ENCODE measurements at regions not wholly inside any gene's neighbourhood (a gene's known extent, or its start where the extent isn't known, plus 50 kb on each side); places are given as distances from the start of the nearest gene placed in this dataset.

DNA sequence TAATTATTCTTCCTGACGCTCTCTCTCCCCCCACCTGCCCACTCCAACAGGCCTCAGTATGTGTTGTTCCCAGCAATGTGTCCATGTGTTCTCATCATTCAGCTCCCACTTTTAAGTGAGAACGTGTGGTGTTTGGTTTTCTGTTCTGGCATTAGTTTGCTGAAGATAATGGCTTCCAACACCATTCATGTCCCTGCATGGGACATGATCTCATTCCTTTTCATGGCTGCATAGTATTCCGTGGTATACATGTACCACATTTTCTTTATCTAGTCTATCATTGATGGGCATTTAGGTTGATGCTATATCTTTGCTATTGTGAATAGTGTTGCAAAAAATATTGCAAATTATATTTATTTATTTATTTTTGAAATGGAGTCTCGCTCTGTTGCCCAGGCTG is 258.0 kb downstream of the TFAP2A start:
- H3K9me3 ChIP-seq = no peaks in the 10 kb centered on the region
- no peaks in the 10 kb centered on the region for H3K4me1 ChIP-seq
- TF ChIP-seq POLR2AphosphoS5 (IDR thresholded peaks at IDR 0.05; ENCODE audit: insufficient read depth in 1 of 2, low read depth in 1 of 2) (no peak), POLR2A (IDR thresholded peaks at IDR 0.05) (no peak)
- TF ChIP-seq, protein P1, sequence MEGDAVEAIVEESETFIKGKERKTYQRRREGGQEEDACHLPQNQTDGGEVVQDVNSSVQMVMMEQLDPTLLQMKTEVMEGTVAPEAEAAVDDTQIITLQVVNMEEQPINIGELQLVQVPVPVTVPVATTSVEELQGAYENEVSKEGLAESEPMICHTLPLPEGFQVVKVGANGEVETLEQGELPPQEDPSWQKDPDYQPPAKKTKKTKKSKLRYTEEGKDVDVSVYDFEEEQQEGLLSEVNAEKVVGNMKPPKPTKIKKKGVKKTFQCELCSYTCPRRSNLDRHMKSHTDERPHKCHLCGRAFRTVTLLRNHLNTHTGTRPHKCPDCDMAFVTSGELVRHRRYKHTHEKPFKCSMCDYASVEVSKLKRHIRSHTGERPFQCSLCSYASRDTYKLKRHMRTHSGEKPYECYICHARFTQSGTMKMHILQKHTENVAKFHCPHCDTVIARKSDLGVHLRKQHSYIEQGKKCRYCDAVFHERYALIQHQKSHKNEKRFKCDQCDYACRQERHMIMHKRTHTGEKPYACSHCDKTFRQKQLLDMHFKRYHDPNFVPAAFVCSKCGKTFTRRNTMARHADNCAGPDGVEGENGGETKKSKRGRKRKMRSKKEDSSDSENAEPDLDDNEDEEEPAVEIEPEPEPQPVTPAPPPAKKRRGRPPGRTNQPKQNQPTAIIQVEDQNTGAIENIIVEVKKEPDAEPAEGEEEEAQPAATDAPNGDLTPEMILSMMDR (IDR thresholded peaks at IDR 0.05) = no peak
- no peak for DNase-seq (ENCODE audit: extremely low spot score in 2 of 2)
- H3K4me3 ChIP-seq = no peak overlapping the region
- H3K36me3 ChIP-seq = no peaks in the 10 kb centered on the region
- no peaks in the 10 kb centered on the region for H3K27me3 ChIP-seq
- no peak overlapping the region for H3K27ac ChIP-seq
- intact Hi-C loops (cut with DNase I) = no loop called here

DNA sequence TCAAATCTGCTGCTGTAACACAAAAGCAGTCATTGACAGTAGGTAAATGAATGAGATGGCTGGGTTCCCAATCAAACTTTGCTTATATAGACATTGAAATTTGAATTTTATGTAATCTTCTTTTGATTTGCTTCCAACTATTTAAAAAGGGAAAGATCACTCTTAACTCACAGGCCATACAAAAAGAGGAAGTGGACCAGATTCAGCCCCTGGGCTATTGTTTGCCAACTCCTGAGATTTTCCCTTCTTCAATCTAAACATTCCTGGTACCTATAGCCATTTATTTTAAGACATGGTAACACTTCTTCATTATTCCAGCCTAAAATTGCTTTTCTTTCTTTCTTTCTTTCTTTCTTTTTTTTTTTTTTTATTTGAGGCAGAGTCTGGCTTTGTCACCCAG is 260.6 kb downstream of the TFAP2A start:
- Histone ChIP-seq H3K36me3 (no peaks in the 10 kb centered on the region), H3K4me3 (no peak overlapping the region), H3K27me3 (no peaks in the 10 kb centered on the region), H3K4me1 (no peaks in the 10 kb centered on the region), H3K27ac (no peak overlapping the region), H3K9me3 (no peaks in the 10 kb centered on the region)
- intact Hi-C loops (cut with DNase I) = no loop called here
- TF ChIP-seq, protein P1 (IDR thresholded peaks at IDR 0.05) = no peak
- no peak for TF ChIP-seq POLR2A (IDR thresholded peaks at IDR 0.05)
- no peak for DNase-seq (ENCODE audit: extremely low spot score in 2 of 2)

DNA sequence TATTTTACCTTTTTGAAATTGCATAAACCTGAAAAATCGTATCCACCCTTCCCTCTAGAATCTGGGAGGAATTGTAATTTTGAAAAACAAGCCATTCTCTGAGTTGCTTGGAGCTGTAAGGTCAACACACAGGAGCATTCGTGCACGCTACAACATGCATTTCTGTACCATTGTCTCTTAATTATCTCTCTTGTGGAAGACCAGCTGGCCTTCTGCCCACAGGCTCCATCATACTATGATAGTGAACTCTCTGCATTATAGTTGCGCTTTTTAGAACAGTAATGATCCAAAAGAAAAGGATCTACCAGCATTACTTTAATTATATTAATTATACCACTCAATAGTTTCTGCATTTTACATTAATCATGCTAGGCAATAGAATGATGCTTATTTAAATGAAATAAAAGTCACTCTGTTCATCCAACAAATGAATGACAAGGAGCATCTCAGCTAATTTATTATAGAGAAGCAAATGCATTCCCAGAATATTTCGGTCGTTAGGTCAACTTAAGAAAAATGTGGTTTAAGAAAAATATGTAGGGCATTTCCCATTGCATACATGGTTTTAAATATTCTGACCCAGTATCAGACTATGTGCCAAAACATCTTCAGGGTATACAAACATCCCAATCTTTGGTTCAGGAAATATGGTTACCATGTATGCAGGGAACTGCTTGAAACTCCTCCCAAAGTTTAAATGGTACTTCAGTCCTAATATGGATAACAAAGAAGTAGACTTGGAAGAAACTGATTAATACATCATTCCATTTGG is 263.5 kb downstream of the TFAP2A start:
- TF ChIP-seq, protein P1 (IDR thresholded peaks at IDR 0.05) = no peak
- TF ChIP-seq POLR2AphosphoS5 (IDR thresholded peaks at IDR 0.05; ENCODE audit: insufficient read depth in 1 of 2, low read depth in 1 of 2) (no peak), POLR2A (IDR thresholded peaks at IDR 0.05) (no peak)
- Histone ChIP-seq H3K36me3 (no peaks in the 10 kb centered on the region), H3K9me3 (no peaks in the 10 kb centered on the region), H3K4me3 (no peak overlapping the region), H3K27me3 (no peaks in the 10 kb centered on the region), H3K27ac (no peak overlapping the region), H3K4me1 (peaks cover 6% of the 10 kb centered on the region)
- intact Hi-C loops (cut with DNase I) = no loop called here
- DNase-seq (ENCODE audit: extremely low spot score in 2 of 2) = no peak

DNA sequence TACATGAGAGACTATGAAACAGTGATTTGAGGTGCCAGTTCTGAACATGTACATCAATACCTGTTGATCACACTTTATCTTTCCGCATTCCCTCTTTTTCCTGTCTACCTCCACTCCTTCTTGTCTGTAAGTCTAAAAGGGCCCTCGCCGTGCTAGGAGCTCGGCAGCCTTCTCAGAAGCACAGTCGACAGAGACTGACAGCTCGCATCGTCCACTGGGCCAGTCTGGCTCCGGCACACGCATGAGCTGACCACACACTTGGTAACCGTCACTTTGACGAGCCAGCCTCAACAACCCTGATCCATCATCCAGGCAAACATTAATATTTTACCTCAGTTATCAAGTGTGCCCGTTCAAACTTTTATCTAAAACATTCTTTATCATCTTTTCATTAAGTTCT is 265.3 kb downstream of the TFAP2A start:
- no peak for DNase-seq (ENCODE audit: extremely low spot score in 2 of 2)
- intact Hi-C loops (cut with DNase I) = no loop called here
- Histone ChIP-seq H3K27ac (no peak overlapping the region), H3K4me3 (no peak overlapping the region), H3K36me3 (no peaks in the 10 kb centered on the region), H3K9me3 (no peaks in the 10 kb centered on the region), H3K27me3 (no peaks in the 10 kb centered on the region), H3K4me1 (peaks cover 6% of the 10 kb centered on the region)
- TF ChIP-seq POLR2AphosphoS5 (IDR thresholded peaks at IDR 0.05; ENCODE audit: insufficient read depth in 1 of 2, low read depth in 1 of 2) = no peak

DNA sequence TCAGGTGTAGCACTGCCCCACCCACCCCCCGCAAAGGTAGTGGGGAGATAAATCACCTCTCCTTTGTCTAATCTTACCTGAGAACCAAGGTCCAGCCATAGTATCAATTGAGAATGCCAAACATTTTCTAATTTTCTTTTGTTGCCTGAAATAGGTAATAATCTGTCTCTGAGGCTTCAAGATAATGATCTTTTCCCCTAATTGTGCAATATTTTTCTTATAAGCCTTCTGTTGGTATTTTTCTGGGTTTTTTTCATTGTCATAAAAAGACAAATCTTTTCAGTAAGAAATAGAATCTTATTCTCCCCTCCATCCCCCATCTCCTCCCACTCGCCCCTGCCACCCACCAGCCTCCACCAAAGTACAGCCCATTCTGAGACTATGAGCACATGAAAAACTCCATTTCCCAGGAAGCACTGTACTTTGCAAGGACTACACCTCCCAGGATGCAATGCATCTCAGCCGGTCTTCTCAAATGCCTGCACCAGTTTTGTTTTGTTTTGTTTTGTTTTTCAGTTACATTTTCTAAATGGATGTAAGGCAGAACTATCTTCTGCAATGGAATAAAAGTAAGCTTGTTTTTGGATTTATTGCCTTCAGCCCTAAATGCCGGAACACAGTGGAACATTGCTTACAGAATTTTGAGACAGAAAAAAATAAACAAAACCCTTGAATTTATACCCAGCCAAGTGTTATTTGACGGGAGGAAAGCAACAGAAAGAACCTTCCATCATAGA is 268.0 kb downstream of the TFAP2A start:
- no peaks in the 10 kb centered on the region for H3K27me3 ChIP-seq
- H3K27ac ChIP-seq = no peak overlapping the region
- intact Hi-C loops (cut with DNase I) = no loop called here
- H3K4me3 ChIP-seq = peak overlapping the region; percentile 26 to 28
- no peaks in the 10 kb centered on the region for H3K9me3 ChIP-seq
- no peak for DNase-seq (ENCODE audit: extremely low spot score in 2 of 2)
- peaks cover 6% of the 10 kb centered on the region for H3K4me1 ChIP-seq
- no peak for TF ChIP-seq POLR2AphosphoS5 (IDR thresholded peaks at IDR 0.05; ENCODE audit: insufficient read depth in 1 of 2, low read depth in 1 of 2)
- TF ChIP-seq, protein P1 (IDR thresholded peaks at IDR 0.05) = no peak
- no peak for TF ChIP-seq POLR2A (IDR thresholded peaks at IDR 0.05)
- no peaks in the 10 kb centered on the region for H3K36me3 ChIP-seq

All from vagina (tissue), 2 donors.